ES-I3 (cell line): ENCODE measurements at regions not wholly inside any gene's neighbourhood (a gene's known extent, or its start where the extent isn't known, plus 50 kb on each side); places are given as distances from the start of the nearest gene placed in this dataset.
"Not testable (repeated sequence)": the region's sequence is repeated elsewhere in the genome, so short reads cannot be mapped to it uniquely, and the experiment has no call there.

Source experiments
- H3K36me3 ChIP-seq: 2 replicates; pipeline ENCODE4 v1.6.1; 2013; ENCODE audit warnings: mild to moderate bottlenecking, low read length, control low read depth, moderate library complexity; ENCODE audit not compliant: insufficient read depth
- H3K4me1 ChIP-seq: 2 replicates; pipeline ENCODE4 v1.6.1; 2013; ENCODE audit warnings: mild to moderate bottlenecking, control low read depth, low read length; ENCODE audit not compliant: insufficient read depth
- H3K9ac ChIP-seq: 2 replicates; pipeline ENCODE4 v1.6.1; 2013; ENCODE audit warnings: low read depth, mild to moderate bottlenecking, low read length, moderate library complexity
- H3K9me3 ChIP-seq: 2 replicates; pipeline ENCODE4 v1.6.1; 2013; ENCODE audit warnings: mild to moderate bottlenecking, low read length, moderate library complexity; ENCODE audit not compliant: control insufficient read depth, insufficient read depth

DNA sequence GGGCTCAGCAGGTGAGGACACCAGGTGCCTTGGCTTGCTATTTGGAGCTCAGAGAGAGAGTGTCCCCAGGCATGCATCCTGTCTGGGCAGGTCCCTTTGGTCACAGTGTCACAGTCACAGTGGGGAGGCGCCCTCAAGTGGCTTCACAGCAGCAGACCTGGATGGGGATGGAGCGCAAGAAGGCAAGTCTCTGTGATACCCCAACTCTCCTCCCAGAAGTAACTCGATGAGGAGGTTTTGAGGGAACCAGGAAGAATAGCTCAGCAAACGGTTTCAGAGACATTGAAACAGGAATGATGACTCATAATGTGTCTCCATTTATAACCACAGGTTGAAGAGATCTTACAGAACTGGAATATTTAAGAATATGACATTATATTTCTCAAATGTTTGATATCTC lies 66.5 kb upstream of the SH3GL3 start:
- Histone ChIP-seq H3K4me1 (peaks cover 20% of the 10 kb centered on the region; the same call in 1 of the 2 replicates), H3K9ac (no peak overlapping the region)

DNA sequence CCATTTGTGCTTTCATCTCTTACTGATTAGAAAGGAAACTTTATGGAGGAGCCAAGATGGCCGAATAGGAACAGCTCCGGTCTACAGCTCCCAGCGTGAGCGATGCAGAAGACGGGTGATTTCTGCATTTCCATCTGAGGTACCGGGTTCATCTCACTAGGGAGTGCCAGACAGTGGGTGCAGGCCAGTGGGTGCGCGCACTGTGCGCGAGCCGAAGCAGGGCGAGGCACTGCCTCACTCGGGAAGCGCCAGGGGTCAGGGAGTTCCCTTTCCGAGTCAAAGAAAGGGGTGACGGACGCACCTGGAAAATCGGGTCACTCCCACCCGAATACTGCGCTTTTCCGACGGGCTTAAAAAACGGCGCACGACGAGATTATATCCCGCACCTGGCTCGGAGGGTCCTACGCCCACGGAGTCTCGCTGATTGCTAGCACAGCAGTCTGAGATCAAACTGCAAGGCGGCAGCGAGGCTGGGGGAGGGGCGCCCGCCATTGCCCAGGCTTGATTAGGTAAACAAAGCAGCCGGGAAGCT lies 63.5 kb upstream of the SH3GL3 start:
- Histone ChIP-seq H3K4me1 (peaks cover 15% of the 10 kb centered on the region; the same call in 1 of the 2 replicates), H3K9ac (peak overlapping the region; percentile 50)
- H3K9me3 ChIP-seq, H3K36me3 ChIP-seq: not testable (repeated sequence)

More for the DNA sequence above, 66.5 kb upstream of the SH3GL3 start:
- no peaks in the 10 kb centered on the region for H3K36me3 ChIP-seq
- H3K9me3 ChIP-seq = no peaks in the 10 kb centered on the region

DNA sequence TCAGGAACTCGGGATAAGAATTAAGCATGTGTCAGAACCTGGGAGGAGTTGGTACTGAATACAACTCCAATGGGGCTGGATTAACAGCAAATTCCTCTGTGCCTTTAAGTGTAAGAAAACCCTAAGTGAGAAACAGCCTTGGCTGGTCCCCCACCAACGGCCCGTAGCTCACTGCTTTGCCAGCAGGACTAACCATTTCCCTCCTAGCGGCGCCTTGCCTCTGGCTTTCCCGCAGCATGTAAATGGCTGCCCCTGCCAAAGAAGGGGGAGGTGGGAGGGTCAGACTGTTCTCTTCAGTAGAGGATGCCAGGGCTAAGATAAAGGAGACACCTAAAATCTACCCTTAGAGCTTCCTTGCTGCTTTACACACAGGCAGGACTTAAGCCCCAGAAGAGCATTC lies 51.0 kb upstream of the SH3GL3 start:
- Histone ChIP-seq H3K9me3 (no peaks in the 10 kb centered on the region), H3K36me3 (no peaks in the 10 kb centered on the region), H3K9ac (no peak overlapping the region), H3K4me1 (0 out of 2 replicates have a peak, but pooled peaks cover 3% of the 10 kb centered on the region)
